Endodermal cell (in vitro differentiated cells): ENCODE measurements at regions not wholly inside any gene's neighbourhood (a gene's known extent, or its start where the extent isn't known, plus 50 kb on each side); places are given as distances from the start of the nearest gene placed in this dataset.

Experiments
- DNase-seq: peaks from one replicate; pipeline ENCODE4 v3.0.0-alpha.2; 2017
- H3K27ac ChIP-seq: 2 replicates; pipeline ENCODE4 v1.5.1; 2013; ENCODE audit warnings: mild to moderate bottlenecking, low read depth, low read length, moderate library complexity
- H3K27me3 ChIP-seq: 2 replicates; pipeline ENCODE4 v1.6.1; 2013; ENCODE audit warnings: mild to moderate bottlenecking, low read length, moderate library complexity; ENCODE audit not compliant: insufficient read depth, control insufficient read depth, poor library complexity, severe bottlenecking
- H3K36me3 ChIP-seq: 2 replicates; pipeline ENCODE4 v1.7.0; 2013; ENCODE audit warnings: mild to moderate bottlenecking, low read length, moderate library complexity; ENCODE audit not compliant: control insufficient read depth, insufficient read depth
- H3K4me1 ChIP-seq: one replicate; pipeline ENCODE4 v1.7.0; 2013; ENCODE audit warnings: low read length; ENCODE audit not compliant: control insufficient read depth, insufficient read depth
- H3K4me3 ChIP-seq: 2 replicates; pipeline ENCODE4 v1.5.1; 2013; ENCODE audit warnings: mild to moderate bottlenecking, low read length, moderate library complexity
- H3K9ac ChIP-seq: 2 replicates; pipeline ENCODE4 v1.6.1; 2013; ENCODE audit warnings: mild to moderate bottlenecking, low read length, moderate library complexity; ENCODE audit not compliant: poor library complexity, severe bottlenecking; ENCODE audit errors: extremely low read depth
- H3K9me3 ChIP-seq: 2 replicates; pipeline ENCODE4 v1.6.1; 2013; ENCODE audit warnings: mild to moderate bottlenecking, low read length, moderate library complexity; ENCODE audit not compliant: control insufficient read depth
- H3K27ac Mint-ChIP-seq: 2 replicates; pipeline ENCODE4 v1.8.0; 2020; ENCODE audit warnings: mixed read lengths
- H3K27me3 Mint-ChIP-seq: 2 replicates; pipeline ENCODE4 v1.8.0; 2021; ENCODE audit warnings: mild to moderate bottlenecking, mixed read lengths; ENCODE audit not compliant: insufficient read depth
- H3K36me3 Mint-ChIP-seq: 2 replicates; pipeline ENCODE4 v1.8.0; 2020; ENCODE audit warnings: low read depth, mixed read lengths
- H3K4me1 Mint-ChIP-seq: 2 replicates; pipeline ENCODE4 v1.8.0; 2020; ENCODE audit warnings: mixed read lengths
- H3K4me3 Mint-ChIP-seq: 2 replicates; pipeline ENCODE4 v1.8.0; 2020; ENCODE audit warnings: mild to moderate bottlenecking, moderate library complexity, mixed read lengths
- H3K9me3 Mint-ChIP-seq: 2 replicates; pipeline ENCODE4 v1.8.0; 2020; ENCODE audit warnings: mild to moderate bottlenecking, mixed read lengths
- WGBS, 2 experiments: methylation state at CpG; one replicate each; pipeline versions ENCODE4 v1.1.5 to v1.1.7; 2013; ENCODE audit warnings: missing lambda C conversion rate in 2 of 2, mixed read lengths in 1 of 2; ENCODE audit not compliant: insufficient coverage in 1 of 2, insufficient read length in 1 of 2; 5-methylcytosine and 5-hydroxymethylcytosine counted together
- TF ChIP-seq, protein P1 (sequence below): fragments of 200-600 bp; sonication (generic); conservative IDR thresholded peaks from 2 replicates; pipeline ENCODE4 v1.5.0; 2021; ENCODE audit warnings: antibody characterized with exemption, mild to moderate bottlenecking

DNA sequence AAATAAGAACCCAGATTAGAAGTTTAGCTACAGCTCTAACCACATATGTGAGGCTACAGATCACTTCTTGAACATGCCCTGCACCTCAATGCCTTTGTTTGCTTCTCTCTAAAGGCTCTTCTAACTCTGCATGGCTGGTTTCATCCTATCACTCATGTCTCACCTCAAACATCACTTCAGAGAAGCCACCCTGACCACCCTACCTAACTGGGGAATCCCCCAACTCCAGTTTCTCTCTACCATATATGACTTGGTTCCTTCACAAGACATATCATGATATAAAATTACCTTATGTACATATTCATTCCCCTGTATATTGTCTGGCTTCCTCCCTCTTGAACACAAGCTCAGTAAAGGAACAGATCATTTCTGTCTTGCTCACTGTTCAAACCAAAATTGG lies 250.2 kb upstream of the GRIP1 start:
- H3K4me3 Mint-ChIP-seq, result no peak overlapping the region
- no peak overlapping the region for H3K4me3 ChIP-seq
- no peaks in the 10 kb centered on the region for H3K27me3 Mint-ChIP-seq
- TF ChIP-seq, protein P1, sequence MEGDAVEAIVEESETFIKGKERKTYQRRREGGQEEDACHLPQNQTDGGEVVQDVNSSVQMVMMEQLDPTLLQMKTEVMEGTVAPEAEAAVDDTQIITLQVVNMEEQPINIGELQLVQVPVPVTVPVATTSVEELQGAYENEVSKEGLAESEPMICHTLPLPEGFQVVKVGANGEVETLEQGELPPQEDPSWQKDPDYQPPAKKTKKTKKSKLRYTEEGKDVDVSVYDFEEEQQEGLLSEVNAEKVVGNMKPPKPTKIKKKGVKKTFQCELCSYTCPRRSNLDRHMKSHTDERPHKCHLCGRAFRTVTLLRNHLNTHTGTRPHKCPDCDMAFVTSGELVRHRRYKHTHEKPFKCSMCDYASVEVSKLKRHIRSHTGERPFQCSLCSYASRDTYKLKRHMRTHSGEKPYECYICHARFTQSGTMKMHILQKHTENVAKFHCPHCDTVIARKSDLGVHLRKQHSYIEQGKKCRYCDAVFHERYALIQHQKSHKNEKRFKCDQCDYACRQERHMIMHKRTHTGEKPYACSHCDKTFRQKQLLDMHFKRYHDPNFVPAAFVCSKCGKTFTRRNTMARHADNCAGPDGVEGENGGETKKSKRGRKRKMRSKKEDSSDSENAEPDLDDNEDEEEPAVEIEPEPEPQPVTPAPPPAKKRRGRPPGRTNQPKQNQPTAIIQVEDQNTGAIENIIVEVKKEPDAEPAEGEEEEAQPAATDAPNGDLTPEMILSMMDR, result no peak
- H3K27ac ChIP-seq, result no peak overlapping the region
- H3K4me1 ChIP-seq, result no peaks in the 10 kb centered on the region
- no peaks in the 10 kb centered on the region for H3K9me3 Mint-ChIP-seq
- H3K36me3 Mint-ChIP-seq, result no peaks in the 10 kb centered on the region
- no peaks in the 10 kb centered on the region for H3K9me3 ChIP-seq
- H3K36me3 ChIP-seq, result no peaks in the 10 kb centered on the region
- DNase-seq, result no peak
- no peaks in the 10 kb centered on the region for H3K4me1 Mint-ChIP-seq
- no peak overlapping the region for H3K9ac ChIP-seq
- no peak overlapping the region for H3K27ac Mint-ChIP-seq
- no peaks in the 10 kb centered on the region for H3K27me3 ChIP-seq

DNA sequence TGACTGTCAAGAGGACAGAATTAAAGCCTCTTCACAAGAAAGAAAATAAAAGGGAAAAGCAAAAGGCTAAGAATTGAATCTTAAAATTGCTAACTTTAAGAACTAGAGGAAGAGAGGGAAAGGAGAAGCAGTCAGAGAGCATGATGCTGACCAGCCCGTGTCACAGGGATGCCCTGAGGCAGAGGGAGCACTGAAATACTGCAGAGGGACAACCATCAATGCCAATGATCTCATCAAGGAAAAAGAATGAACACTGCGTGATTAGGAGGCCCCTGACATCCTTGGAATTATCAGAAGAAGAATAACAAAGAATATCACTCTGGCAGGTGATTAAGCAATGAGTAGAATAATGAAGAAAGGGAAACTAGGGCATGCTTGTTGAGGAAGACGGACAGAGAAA lies 252.2 kb upstream of the GRIP1 start:
- no peaks in the 10 kb centered on the region for H3K36me3 Mint-ChIP-seq
- H3K27ac Mint-ChIP-seq, result no peak overlapping the region
- no peak overlapping the region for H3K4me3 Mint-ChIP-seq
- Histone ChIP-seq H3K36me3 (no peaks in the 10 kb centered on the region), H3K4me1 (no peaks in the 10 kb centered on the region), H3K9ac (no peak overlapping the region), H3K9me3 (no peaks in the 10 kb centered on the region), H3K4me3 (no peak overlapping the region), H3K27me3 (no peaks in the 10 kb centered on the region), H3K27ac (no peak overlapping the region)
- TF ChIP-seq, protein P1, result no peak
- no peaks in the 10 kb centered on the region for H3K4me1 Mint-ChIP-seq
- DNase-seq, result no peak
- no peaks in the 10 kb centered on the region for H3K9me3 Mint-ChIP-seq
- 87 to 100% methylated on average over 2 to 3 of the region's 3 CpGs for WGBS, 2 experiments
- H3K27me3 Mint-ChIP-seq, result no peaks in the 10 kb centered on the region

DNA sequence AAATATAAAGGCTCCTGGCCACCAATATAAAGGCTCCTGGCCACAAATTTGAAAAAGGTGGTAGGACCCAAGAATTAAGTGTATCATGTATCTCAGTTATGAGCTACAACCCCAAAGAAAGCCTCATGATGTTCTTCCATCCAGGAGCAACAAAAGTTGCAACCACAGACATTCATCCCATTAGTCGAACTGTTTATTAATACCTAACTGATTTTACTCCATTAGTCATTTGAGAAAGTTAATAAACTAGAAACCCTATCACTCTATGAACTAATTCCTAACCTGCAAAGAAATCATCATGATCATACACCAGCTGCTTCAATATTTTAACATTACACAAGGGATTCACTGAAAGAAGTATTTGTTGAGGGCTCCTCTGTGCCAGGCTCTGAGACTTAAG lies 253.2 kb upstream of the GRIP1 start:
- 96 to 100% methylated on average over 1 of the region's 1 CpG for WGBS, 2 experiments
- no peaks in the 10 kb centered on the region for H3K27me3 Mint-ChIP-seq
- Histone ChIP-seq H3K4me1 (no peaks in the 10 kb centered on the region), H3K9me3 (no peaks in the 10 kb centered on the region), H3K9ac (no peak overlapping the region), H3K36me3 (no peaks in the 10 kb centered on the region), H3K4me3 (no peak overlapping the region), H3K27ac (no peak overlapping the region), H3K27me3 (no peaks in the 10 kb centered on the region)
- H3K36me3 Mint-ChIP-seq, result peaks cover 1% of the 10 kb centered on the region
- TF ChIP-seq, protein P1, result no peak
- H3K4me3 Mint-ChIP-seq, result no peak overlapping the region
- no peak for DNase-seq
- H3K9me3 Mint-ChIP-seq, result no peaks in the 10 kb centered on the region
- no peaks in the 10 kb centered on the region for H3K4me1 Mint-ChIP-seq
- H3K27ac Mint-ChIP-seq, result no peak overlapping the region
